HG03159 (cell line): ENCODE measurements at regions not wholly inside any gene's neighbourhood (a gene's known extent, or its start where the extent isn't known, plus 50 kb on each side); places are given as distances from the start of the nearest gene placed in this dataset.
"Not testable (repeated sequence)": the region's sequence is repeated elsewhere in the genome, so short reads cannot be mapped to it uniquely, and the experiment has no call there.

Experiments
- ATAC-seq: cut with Tn5 transposase; IDR thresholded peaks from one replicate; pipeline ENCODE4 v1.9.1; 2021; ENCODE audit warnings: mild to moderate bottlenecking, moderate library complexity; ENCODE audit not compliant: unreplicated experiment

DNA sequence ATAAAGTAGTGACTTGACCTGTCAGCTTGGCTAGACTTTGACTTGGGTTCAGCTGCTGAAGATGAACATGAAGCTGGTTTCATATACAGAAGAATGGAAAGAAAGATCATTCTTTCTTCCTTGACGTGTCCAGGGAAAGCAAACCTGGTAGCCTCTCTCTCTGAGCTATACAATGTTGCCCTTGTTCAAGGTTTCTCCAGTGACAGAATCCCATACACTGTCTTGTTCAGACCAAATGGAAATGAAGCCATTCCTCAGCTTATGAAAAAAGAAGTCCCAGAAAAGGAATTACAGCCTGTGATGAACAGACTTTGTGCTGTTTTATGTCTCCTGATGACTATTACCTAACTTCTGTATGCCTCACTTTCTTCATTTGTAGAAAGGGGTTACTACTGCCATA, 349.8 kb upstream of the KLF4 start:
- ATAC-seq, result no peak

DNA sequence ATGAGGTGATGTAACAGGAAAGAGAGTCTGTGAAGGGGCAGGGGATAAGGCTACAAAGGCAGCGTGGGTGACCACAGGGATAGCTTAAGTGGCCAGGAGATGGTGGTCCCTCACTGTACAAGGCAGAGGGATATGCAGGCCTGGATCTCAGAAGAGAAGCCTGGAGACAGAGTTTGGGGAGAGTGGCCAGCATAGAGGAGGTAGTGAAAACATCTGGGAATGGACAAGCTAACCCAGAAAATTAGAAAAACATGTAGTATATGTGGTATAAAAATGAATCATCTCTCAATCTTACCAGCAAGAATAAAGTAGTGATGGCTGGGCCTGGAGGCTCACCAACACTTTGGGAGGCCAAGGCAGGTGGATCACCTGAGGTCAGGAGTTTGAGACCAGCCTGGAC, 349.2 kb upstream of the KLF4 start:
- ATAC-seq, result no peak

DNA sequence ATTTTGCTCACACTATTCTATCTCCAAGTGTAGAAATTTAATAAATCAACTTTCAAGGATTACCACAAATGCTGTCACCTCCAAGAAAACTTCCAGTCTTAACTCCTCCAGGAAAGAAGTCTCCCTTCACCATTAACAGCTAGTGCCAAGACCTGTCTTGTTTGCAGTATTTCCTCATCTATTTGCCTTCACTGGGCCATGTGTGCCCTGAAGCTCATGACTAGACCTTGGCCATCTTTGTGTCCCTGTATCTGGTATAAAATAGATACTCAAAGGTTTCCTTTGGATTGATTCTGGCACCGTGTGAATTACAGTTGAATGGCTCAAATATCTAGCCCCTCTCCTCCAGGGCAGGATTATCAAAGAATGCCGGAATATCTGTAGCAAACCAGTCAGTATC, 346.7 kb upstream of the KLF4 start:
- ATAC-seq, result no peak

DNA sequence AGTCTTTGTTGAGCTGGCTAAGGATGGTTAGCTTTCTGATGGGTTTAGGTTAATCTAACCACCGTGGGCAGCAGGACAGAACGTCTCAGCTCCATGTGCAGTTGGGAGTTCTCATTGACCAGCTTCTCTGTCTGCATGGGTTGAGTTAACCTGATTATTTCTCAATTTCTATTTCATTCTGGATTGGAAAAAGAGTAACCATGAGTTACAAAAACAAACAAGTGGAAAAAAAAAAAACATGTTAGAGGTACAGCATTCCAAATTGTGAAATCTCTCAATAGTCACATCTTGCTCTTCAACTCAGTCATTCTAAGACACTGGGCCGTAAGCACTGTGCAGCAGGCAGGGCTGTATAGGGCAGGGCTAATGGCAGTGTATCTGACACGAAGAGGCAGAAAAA, 343.7 kb upstream of the KLF4 start:
- ATAC-seq, result no peak

DNA sequence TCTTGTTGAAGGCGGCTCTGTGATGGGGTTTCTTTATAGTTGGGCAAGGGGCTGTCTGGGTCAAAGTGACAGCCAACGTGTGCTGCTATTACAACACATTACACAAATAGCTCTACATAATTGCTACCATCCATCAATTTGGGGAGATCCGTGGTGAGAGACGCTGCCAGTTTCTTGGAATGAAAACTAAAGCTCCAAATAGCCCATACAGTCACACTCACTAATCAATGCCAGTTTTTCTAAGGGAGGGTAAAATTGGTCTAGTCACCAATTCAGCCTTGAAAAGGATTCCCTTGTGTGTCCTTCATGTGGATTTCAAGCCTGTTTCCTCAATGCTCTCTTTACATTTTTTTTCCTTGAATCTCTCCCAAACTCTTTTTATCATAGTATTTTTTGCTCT, 343.3 kb upstream of the KLF4 start:
- ATAC-seq, result no peak

DNA sequence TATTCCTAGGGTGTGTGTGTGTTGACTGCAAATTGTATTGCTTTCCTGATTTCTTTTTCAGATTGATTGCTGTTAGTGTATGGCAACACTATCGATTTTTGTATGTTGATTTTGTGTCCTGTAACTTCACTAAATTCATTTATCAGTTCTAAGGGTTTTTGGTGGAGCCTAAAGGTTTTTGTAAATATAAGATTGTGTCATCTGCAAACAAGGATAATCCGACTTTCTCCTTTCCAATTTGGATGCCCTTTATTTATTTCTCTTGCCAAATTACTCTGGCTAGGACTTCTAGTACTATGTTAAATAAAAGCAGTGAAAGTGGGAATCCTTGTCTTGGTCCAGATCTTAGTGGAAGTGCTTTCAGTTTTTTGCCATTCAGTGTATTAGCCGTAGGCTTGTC, 340.9 kb upstream of the KLF4 start:
- ATAC-seq, result no peak

DNA sequence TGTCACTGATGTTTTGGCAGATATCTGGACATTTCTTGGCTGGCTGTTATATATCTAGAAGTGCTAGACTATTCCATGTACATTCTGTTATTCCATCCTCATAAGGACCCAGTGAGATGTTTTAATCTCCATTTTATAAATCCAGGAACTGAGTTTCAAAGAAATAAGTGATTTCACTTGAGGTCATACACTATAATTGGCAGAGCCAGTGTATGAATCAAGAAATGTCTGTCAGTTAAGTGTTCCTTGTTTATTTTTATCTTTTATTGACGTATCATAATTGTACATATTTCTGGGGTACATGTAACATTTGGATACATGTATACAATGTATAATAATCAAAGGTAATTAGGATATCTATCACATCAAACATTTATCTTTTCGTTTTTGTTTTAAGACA, 338.3 kb upstream of the KLF4 start:
- no peak for ATAC-seq

DNA sequence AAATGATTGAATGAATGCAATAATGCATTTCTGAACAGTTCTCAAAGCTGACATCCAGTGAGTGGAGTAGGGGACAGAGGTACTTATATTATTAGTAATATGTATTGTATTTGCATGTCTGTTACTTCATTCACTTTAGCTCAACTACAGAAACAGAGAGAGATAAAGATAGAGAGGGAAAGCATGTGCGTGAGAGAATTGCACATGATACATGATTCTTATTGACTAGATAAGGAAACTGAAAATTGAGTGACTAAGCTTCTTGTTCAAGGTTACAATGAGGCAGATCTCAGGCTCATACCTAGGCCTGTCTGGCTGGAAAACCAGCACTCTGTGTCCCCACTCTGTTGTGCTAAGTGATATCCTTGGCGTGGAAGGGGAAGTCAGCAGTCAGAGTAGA, 337.7 kb upstream of the KLF4 start:
- peak; percentile 70 for ATAC-seq

DNA sequence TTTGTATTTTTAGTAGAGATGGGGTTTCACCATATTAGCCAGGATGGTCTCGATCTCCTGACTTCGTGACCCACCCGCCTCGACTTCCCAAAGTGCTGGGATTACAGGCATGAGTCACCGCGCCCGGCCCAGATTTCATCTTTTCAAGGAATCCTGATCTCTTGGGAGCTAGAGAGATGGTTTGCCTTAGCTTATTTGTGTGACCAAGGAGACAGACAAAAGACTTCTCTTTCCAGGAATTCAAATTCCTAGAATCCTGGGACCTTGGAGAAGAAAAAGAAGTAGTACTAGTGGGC, 337.1 kb upstream of the KLF4 start:
- not testable (repeated sequence) for ATAC-seq

DNA sequence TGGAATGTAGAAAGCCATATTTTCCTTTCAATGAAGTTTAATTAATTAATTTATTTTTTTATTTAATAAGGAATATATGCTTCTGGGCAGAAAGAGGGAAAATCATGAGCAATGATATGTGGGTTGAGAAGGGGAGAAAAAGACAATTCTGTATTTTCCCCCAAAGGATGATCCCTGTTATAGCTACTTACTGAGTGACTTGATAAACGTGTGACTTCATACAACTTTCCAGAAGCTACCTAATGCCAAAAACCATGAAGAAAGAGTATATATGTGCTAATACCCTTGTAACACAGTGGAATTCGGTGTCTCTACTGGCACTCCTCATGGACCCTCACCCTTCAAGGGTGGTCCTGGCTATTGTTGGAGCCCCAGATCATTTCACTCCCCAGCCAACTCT, 335.0 kb upstream of the KLF4 start:
- no peak for ATAC-seq

DNA sequence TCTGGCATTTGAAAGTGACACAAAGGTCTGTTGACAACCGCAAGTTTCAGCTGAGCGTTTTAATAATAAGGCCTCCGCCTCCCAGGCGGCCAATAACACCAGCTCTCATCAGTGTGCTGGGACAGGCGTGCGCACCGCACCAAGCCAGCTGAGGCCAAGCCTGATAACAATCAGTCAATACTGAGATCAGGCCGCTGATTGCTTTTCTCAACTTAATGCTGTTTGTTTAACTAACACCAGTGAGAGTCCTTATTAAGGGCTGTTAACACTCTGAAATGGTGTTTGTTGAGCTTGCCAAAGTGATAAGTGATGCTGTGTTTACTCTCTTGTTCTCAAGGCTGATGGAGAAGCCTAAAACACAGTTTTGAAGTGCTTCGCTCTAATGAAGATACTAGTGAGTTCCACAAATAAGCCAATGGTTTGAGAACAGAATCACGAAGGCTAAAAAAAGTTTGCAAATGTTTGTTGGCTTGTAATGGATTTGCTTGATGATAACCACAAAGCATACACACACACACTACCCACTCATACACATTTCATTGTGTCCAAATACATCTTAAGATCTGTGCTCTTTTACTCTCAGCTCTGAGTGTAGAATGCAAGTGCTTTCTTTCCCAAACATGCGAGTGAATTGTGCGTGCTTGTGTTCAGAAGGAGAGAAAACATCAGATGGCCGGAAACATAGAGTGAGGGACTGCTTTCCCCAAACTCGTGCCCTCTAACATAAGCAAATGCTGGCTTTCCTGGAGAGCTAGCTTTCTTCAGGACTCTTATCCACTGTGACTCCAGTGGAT, 330.4 kb upstream of the KLF4 start:
- no peak for ATAC-seq

DNA sequence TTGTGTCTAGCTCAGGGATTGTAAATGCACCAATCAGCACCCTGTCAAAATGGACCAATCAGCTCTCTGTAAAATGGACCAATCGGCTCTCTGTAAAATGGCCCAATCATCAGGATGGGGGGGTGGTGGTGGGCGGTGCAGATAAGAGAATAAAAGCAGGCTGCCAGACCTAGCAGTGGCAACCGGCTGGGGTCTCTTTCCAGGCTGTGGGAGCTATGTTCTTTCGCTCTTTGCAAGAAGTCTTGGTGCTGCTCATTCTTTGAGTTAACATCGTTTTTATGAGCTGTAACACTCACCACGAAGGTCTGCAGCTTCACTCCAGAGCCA, 328.9 kb upstream of the KLF4 start:
- not testable (repeated sequence) for ATAC-seq

DNA sequence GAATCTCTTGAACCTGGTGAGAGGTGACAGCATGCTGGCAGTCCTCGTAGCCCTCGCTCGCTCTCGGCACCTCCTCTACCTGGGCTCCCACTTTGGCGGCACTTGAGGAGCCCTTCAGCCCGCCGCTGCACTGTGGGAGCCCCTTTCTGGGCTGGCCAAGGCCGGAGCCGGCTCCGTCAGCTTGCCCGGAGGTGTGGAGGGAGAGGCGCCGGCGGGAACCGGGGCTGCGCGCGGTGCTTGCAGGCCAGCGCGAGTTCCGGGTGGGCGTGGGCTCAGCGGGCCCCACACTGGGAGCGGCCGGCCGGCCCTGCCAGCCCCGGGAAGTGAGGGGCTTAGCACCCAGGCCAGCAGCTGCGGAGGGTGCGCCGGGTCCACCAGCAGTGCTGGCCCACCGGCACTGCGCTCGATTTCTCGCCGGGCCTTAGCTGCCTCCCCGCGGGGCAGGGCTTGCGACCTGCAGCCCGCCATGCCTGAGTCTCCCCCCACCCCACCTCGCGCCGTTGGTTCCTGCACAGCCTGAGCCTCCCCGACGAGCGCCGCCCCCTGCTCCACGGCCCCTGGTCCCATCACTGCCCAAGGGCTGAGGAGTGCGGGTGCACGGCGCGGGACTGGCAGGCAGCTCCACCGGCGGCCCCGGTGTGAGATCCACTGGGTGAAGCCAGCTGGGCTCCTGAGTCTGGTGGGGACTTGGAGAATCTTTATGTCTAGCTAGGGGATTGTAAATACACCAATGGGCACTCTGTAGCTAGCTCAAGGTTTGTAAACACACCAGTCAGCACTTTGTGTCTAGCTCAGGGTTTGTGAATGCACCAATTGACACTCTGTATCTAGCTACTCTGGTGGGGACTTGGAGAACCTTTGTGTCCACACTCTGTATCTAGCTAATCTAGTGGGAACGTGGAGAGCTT, 328.3 kb upstream of the KLF4 start:
- not testable (repeated sequence) for ATAC-seq

DNA sequence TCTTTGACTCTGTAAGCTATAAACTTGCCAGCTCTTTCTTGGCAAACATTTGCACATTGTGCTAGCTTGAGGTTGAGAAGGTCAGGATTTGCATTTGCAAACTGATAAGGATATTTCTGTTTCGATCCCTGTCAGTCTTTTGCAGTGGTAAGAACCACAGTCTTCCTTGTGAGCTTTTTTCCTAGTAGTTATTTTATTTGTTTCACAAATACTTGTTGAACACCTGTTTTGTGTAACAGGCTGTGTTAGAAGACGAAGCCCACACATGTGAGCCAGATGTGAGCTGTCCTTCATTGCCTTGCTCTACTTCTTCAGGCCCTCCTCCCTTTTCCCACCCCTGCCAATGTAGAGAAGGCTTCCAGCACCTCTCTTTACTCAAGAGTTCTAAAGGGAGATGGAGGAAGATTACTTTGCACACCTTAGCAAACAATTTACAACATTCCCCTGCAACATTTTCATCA, 327.0 kb upstream of the KLF4 start:
- ATAC-seq, result no peak

DNA sequence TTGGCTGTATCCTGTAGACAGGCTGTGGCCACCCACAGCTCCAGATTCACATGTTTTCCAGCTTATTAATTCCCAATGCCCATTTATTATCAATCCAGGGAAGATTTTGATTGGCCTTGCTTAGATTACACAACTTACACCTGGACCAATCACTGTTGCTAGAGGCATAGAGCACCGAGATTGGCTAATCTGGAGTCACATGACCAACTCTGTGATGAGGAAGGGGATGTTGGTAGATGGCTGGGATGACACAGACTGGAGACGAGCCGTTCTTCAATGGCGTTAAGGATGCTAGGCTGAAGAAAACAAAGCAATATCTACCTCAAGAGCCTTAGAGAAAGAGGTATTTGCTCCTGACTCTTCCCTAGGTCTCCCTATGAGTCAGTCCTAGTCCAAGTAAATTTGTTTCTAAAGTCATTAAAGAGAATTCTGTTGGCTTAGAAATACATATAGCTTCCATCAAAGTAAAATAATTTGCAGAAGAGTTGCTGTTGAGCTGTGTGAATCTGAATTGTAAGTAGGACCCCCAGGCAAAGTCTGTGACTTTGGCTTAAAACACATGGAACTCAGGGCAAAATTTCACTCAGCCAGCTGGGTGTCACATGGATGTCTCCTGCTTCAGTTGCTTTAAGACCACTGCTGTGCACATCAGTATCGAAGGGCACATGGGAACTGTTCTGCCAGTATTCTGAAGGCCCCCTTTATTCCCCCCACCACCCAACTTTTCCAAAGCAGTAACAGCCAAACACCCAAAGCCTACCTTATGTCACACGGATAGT, 326.4 kb upstream of the KLF4 start:
- no peak for ATAC-seq

DNA sequence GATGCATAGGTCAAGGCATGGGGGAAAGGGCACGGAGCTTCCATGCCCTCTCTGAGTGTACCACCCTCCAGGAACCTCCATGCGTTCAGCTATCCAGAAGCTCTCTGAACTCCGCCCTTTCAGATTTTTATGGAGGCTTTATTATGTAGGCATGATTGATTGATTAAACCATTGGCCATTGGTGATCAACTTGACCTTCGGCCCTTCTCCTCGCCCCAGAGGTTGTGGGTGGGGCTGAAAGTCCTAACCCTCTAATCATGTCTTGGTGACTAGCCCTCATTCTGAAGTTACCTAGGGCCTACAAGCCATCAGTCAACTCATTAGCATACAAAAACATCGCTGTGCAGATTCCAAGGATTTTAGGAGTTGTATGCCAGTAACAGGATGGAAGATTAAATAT, 323.7 kb upstream of the KLF4 start:
- no peak for ATAC-seq

DNA sequence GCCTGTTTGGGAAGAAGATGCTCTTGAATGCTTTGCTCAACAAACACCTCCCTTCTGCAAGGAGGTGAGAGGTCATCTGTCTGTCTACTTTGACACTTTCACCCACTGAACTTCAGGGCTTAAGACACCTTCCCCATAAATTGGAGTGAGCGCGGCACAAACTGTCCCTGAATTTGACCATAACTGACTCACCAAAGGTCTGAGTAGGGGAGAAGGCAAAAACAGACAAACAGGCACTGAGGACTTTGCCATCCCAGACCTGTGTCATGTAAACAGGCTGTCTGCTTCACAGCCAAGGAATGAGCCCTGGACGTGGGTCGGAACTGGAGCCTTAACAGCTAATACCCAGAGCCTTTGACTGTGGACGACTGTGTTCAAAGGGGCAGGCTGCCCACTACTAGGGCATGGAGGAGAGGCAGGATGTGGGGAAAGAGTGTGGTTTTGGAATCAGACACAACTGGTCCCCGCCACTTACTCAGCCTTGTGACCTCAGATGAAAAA, 320.9 kb upstream of the KLF4 start:
- no peak for ATAC-seq

DNA sequence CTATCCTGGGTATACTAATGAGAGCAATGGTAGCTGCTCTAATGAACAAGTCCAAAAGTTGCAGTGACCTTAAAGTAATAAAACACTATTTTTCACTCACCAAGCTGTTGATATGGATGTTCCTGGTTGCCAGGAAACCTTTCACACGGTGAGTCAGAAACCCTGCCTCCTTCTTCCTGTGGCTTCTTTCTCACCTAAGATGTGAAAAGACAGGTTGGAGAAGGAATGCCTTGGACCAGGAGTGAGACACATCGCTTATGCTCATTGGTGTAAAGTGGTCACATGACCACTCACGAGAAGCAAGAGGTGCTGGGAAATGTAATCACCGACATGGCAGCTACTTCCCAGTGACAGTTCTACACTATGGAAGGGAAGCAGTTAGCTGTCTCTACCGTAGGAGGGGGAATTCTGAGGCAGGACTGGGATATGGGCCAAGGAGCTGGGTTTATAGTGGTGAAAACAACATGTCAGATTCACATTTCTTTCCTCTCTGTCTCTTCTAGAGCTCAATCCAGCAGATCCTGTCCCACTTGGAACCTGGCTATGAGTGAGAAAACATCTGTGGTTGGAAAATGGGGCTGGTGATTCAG, 320.4 kb upstream of the KLF4 start:
- ATAC-seq, result no peak

DNA sequence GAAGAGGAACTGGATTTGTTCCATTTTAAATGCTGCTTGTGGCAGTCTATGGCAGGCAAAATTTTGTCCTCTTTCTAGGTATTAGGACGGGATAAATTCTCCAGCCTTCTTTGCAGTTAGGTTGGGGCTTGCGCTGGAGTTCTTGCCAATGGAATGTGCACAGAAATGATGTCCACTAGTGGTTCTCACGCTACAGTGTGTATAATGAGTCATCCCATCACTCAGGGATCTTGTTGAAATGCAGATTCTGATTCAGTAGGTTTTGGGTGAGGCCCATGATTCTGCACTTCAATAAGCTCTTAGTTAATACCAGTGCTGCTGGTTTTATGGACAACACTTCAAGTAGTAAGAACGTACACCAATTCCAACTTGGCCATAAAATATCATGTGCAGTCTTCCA, 317.6 kb upstream of the KLF4 start:
- ATAC-seq, result no peak

DNA sequence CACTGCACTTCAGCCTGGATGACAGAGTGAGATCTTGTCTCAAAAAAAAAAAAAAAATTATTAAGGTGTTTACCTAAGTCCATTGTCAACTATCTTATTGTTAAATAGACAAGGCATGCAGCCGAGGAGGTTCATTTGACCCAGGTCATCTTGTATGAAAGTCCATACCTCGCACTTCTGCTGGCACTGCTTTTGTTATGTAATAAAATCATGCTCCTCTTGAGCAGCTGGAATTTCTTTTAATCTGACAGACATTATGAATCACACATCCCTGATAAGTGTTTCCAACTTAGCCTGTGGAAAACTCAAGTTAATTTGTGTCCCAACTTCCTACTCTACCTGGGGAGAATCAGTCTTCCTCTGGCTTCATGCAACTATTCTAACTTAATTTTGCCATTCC, 315.6 kb upstream of the KLF4 start:
- no peak for ATAC-seq

DNA sequence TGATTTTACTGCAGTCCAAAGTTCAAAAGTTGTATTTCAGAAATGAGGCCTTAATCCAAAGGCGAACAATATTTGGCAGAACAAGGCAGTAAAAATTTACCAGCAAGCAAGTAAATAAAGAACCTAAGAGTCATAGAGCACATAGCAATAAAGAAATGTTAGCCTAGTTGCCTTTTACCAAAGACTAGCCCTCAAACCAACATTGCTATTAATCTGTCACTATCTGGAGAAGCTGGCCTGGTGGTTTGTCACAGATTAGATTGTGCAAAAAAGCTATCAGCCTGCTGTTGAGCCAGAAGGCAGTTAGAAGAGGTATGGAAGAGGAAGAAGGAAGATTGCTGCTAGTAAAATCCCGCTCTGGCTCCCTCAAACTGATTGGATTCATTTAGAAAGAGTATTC, 304.7 kb upstream of the KLF4 start:
- no peak for ATAC-seq
